IPS DF 19.7 (cell line): ENCODE measurements at regions not wholly inside any gene's neighbourhood (a gene's known extent, or its start where the extent isn't known, plus 50 kb on each side); places are given as distances from the start of the nearest gene placed in this dataset.

ENCODE experiments used
- DNase-seq: peaks from one replicate; pipeline ENCODE4 v3.0.0-alpha.2; 2013; ENCODE audit warnings: low read depth, low spot score

- no peak for DNase-seq
Measured at GRCh38 chr5:67272453-67273130, 76.0 kb upstream of the CD180 start.

- no peak for DNase-seq
Measured at GRCh38 chr5:67268231-67269021, 71.8 kb upstream of the CD180 start.

GRCh38 chr5:67267512-67268216 lies 71.1 kb upstream of the CD180 start:
- no peak for DNase-seq

GRCh38 chr5:67266654-67267350 lies 70.2 kb upstream of the CD180 start:
- DNase-seq = no peak

GRCh38 chr5:67265951-67266350 lies 69.4 kb upstream of the CD180 start:
- no peak for DNase-seq

GRCh38 chr5:67263656-67264408 lies 67.2 kb upstream of the CD180 start:
- no peak for DNase-seq

GRCh38 chr5:67262956-67263355 lies 66.4 kb upstream of the CD180 start:
- no peak for DNase-seq

GRCh38 chr5:67262206-67262605 lies 65.6 kb upstream of the CD180 start:
- no peak for DNase-seq

GRCh38 chr5:67259548-67260215 lies 63.1 kb upstream of the CD180 start:
- no peak for DNase-seq

GRCh38 chr5:67257500-67257899 lies 60.9 kb upstream of the CD180 start:
- DNase-seq = no peak

- DNase-seq = no peak
Measured at GRCh38 chr5:67257077-67257476, 60.5 kb upstream of the CD180 start.

- no peak for DNase-seq
Measured at GRCh38 chr5:67255881-67256280, 59.3 kb upstream of the CD180 start.

- no peak for DNase-seq
Measured at GRCh38 chr5:67253911-67254310, 57.3 kb upstream of the CD180 start.

GRCh38 chr5:67249590-67249895 lies 52.9 kb upstream of the CD180 start:
- DNase-seq = no peak

GRCh38 chr5:67248703-67249589 lies 52.3 kb upstream of the CD180 start:
- DNase-seq = no peak

GRCh38 chr5:67246546-67247268 lies 50.1 kb upstream of the CD180 start:
- no peak for DNase-seq
